ENCODE measurements at regions not wholly inside any gene's neighbourhood (a gene's known extent, or its start where the extent isn't known, plus 50 kb on each side); places are given as distances from the start of the nearest gene placed in this dataset.

GRCh38 chr5:77877516-77878355 is 101.6 kb upstream of the TBCA start:
- Histone ChIP-seq H3K27ac (ENCODE audit: control insufficient read depth, insufficient read depth, low read length) (no peak overlapping the region), H2AFZ (ENCODE audit: control insufficient read depth, low read length) (no peak overlapping the region)
- TF ChIP-seq, protein P1, sequence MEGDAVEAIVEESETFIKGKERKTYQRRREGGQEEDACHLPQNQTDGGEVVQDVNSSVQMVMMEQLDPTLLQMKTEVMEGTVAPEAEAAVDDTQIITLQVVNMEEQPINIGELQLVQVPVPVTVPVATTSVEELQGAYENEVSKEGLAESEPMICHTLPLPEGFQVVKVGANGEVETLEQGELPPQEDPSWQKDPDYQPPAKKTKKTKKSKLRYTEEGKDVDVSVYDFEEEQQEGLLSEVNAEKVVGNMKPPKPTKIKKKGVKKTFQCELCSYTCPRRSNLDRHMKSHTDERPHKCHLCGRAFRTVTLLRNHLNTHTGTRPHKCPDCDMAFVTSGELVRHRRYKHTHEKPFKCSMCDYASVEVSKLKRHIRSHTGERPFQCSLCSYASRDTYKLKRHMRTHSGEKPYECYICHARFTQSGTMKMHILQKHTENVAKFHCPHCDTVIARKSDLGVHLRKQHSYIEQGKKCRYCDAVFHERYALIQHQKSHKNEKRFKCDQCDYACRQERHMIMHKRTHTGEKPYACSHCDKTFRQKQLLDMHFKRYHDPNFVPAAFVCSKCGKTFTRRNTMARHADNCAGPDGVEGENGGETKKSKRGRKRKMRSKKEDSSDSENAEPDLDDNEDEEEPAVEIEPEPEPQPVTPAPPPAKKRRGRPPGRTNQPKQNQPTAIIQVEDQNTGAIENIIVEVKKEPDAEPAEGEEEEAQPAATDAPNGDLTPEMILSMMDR (optimal IDR thresholded peaks at IDR 0.05 in 1 of 3, IDR thresholded peaks at IDR 0.05 in 1 of 3, conservative IDR thresholded peaks at IDR 0.05 in 1 of 3; ENCODE audit: extremely low read depth in 1 of 3, insufficient read depth in 2 of 3, low read length in 3 of 3), result no peak
- TF ChIP-seq EZH2 (IDR thresholded peaks at IDR 0.05; ENCODE audit: low read length), result no peak

DNA sequence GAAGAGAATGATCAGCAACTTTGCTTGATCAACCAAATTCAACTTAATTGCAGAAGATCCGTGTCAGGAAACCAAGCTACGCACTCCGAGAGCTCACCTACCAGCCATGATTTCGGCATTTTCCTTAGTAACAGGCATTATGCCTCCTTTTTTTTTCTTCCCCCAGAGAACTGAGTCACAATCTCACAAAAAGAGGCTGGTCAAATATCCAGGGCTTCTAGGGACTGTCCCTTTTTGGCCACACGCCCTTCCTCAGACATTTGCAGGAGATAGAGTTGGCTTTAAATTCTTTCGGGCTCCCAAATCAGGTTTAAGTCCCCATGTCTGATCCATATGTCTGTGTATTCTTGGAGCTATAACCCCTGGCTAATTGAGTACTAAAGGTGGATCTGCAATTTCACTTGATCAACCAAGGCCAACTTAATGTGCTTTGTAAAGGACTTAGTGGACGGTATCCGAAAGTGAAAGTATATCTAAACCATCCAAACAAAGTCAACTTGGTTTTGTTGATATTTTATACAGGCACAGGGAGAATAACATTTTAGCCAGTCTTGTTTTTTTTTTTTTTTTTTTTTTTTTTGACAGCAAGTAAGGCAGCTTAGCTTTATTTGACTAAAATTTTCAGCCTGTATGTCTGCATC is 100.8 kb upstream of the TBCA start:
- dilution Hi-C loops (cut with MboI; ENCODE audit: extremely low pct_ligation_motif_present, low sequenced_read_pairs), result no loop called here
- H3K4me2 ChIP-seq (ENCODE audit: control insufficient read depth, extremely low read depth, insufficient read depth, low read depth, low read length), result no peak overlapping the region
- TF ChIP-seq EZH2 (IDR thresholded peaks at IDR 0.05; ENCODE audit: low read length), result no peak
- TF ChIP-seq, protein P1 (optimal IDR thresholded peaks at IDR 0.05 in 1 of 3, IDR thresholded peaks at IDR 0.05 in 1 of 3, conservative IDR thresholded peaks at IDR 0.05 in 1 of 3; ENCODE audit: extremely low read depth in 1 of 3, insufficient read depth in 2 of 3, low read length in 3 of 3), result no peak

More at GRCh38 chr5:77877516-77878355, 101.6 kb upstream of the TBCA start:
- Histone ChIP-seq H4K20me1 (ENCODE audit: control insufficient read depth, extremely low read depth, insufficient read depth, low read length) (no peaks in the 10 kb centered on the region), H3K4me3 (ENCODE audit: control insufficient read depth in 2 of 3, extremely low read depth in 1 of 3, insufficient read depth in 2 of 3, low read depth in 1 of 3, low read length in 3 of 3) (no peak overlapping the region), H3K9me1 (ENCODE audit: control insufficient read depth, extremely low read depth, insufficient read depth, low read length) (no peaks in the 10 kb centered on the region), H3K36me3 (ENCODE audit: control insufficient read depth in 2 of 2, extremely low read depth in 1 of 2, insufficient read depth in 2 of 2, low read length in 2 of 2) (no peaks in the 10 kb centered on the region), H3K9me3 (ENCODE audit: control insufficient read depth, low read depth, low read length) (no peaks in the 10 kb centered on the region), H3K27me3 (ENCODE audit: control insufficient read depth, extremely low read depth, insufficient read depth, low read length) (no peaks in the 10 kb centered on the region), H3K4me2 (ENCODE audit: control insufficient read depth, extremely low read depth, insufficient read depth, low read depth, low read length) (no peak overlapping the region), H3K79me2 (ENCODE audit: control insufficient read depth, insufficient read depth, low read length) (no peaks in the 10 kb centered on the region), H3K4me1 (ENCODE audit: control insufficient read depth, extremely low read depth, insufficient read depth, low read length) (peaks cover 27% of the 10 kb centered on the region), H3K9ac (ENCODE audit: control insufficient read depth, extremely low read depth, insufficient read depth, low read length) (no peak overlapping the region)
- dilution Hi-C loops (cut with MboI; ENCODE audit: extremely low pct_ligation_motif_present, low sequenced_read_pairs), result no loop called here
- DNase-seq (ENCODE audit: low read depth, low spot score) (no peak), FAIRE-seq (no peak)

More for the DNA sequence above, 100.8 kb upstream of the TBCA start:
- Histone ChIP-seq H3K9me1 (ENCODE audit: control insufficient read depth, extremely low read depth, insufficient read depth, low read length) (no peaks in the 10 kb centered on the region), H2AFZ (ENCODE audit: control insufficient read depth, low read length) (no peak overlapping the region), H3K4me3 (ENCODE audit: control insufficient read depth in 2 of 3, extremely low read depth in 1 of 3, insufficient read depth in 2 of 3, low read depth in 1 of 3, low read length in 3 of 3) (no peak overlapping the region), H4K20me1 (ENCODE audit: control insufficient read depth, extremely low read depth, insufficient read depth, low read length) (no peaks in the 10 kb centered on the region), H3K27ac (ENCODE audit: control insufficient read depth, insufficient read depth, low read length) (no peak overlapping the region), H3K4me1 (ENCODE audit: control insufficient read depth, extremely low read depth, insufficient read depth, low read length) (peaks cover 20% of the 10 kb centered on the region), H3K79me2 (ENCODE audit: control insufficient read depth, insufficient read depth, low read length) (no peaks in the 10 kb centered on the region), H3K27me3 (ENCODE audit: control insufficient read depth, extremely low read depth, insufficient read depth, low read length) (no peaks in the 10 kb centered on the region), H3K9ac (ENCODE audit: control insufficient read depth, extremely low read depth, insufficient read depth, low read length) (no peak overlapping the region), H3K36me3 (ENCODE audit: control insufficient read depth in 2 of 2, extremely low read depth in 1 of 2, insufficient read depth in 2 of 2, low read length in 2 of 2) (no peaks in the 10 kb centered on the region), H3K9me3 (ENCODE audit: control insufficient read depth, low read depth, low read length) (no peaks in the 10 kb centered on the region)
- no peak for DNase-seq (ENCODE audit: low read depth, low spot score)
- FAIRE-seq, result no peak

All from keratinocyte (primary cell).